Stimulated activated naive CD8-positive, alpha-beta T cell treated with anti-CD3 and anti-CD28 coated beads, Interleukin-15, amount 100 ng/mL, for 72 hours (primary cell): ENCODE measurements at regions not wholly inside any gene's neighbourhood (a gene's known extent, or its start where the extent isn't known, plus 50 kb on each side); places are given as distances from the start of the nearest gene placed in this dataset.
A peak's percentile ranks its signal among the peaks of the same experiment; 100 is the strongest.

Experiments used
- ATAC-seq: fragments of 150-1000 bp; cut with Tn5 transposase; 2 replicates; pipeline ENCODE4 v1.10.0; 2021; ENCODE audit warnings: mild to moderate bottlenecking, moderate library complexity
- DNase-seq, 2 donors: peaks; one replicate each; pipeline ENCODE4 v3.0.0; 2021 to 2022
- H3K27ac Mint-ChIP-seq, 2 donors: one replicate each; pipeline ENCODE4 v1.8.0; 2022; ENCODE audit warnings: mild to moderate bottlenecking in 2 of 2, mixed read lengths in 2 of 2, moderate library complexity in 2 of 2
- H3K27me3 Mint-ChIP-seq: one replicate; pipeline ENCODE4 v1.8.0; 2022; ENCODE audit warnings: mixed read lengths
- H3K4me1 Mint-ChIP-seq: one replicate; pipeline ENCODE4 v1.8.0; 2022; ENCODE audit warnings: mild to moderate bottlenecking, mixed read lengths
- H3K4me3 Mint-ChIP-seq, 2 donors: one replicate each; pipeline ENCODE4 v1.8.0; 2022; ENCODE audit warnings: mild to moderate bottlenecking in 2 of 2, mixed read lengths in 2 of 2, moderate library complexity in 1 of 2
- H3K9me3 Mint-ChIP-seq, 2 donors: one replicate each; pipeline ENCODE4 v1.8.0; 2022; ENCODE audit warnings: mixed read lengths in 2 of 2

DNA sequence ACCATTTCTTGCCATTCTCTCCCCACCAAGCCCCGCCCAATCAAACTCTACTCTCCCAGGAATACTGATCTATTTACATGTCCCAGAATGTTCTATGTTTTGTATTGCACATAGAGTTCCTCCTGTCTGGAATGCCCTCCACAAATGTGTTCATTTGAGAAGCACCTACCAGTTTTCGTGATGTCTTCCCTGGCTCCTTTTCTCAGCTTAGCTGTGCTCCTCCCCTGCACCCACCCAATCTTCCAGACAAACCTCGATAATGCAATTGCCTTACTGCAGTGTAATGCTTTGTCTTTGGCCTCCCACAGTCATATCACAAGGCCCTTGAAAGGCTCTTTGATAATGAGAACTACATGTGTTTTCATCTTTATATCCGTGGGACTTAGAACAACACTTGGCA lies 214.5 kb upstream of the ANKRD55 start:
- H3K27me3 Mint-ChIP-seq, result no peaks in the 10 kb centered on the region
- H3K4me1 Mint-ChIP-seq, result no peaks in the 10 kb centered on the region
- H3K27ac Mint-ChIP-seq, result no peak overlapping the region
- H3K9me3 Mint-ChIP-seq, result peaks cover 0 to 5% of the 10 kb centered on the region in 2 donors
- DNase-seq (no peak), ATAC-seq (no peak)
- no peak overlapping the region for H3K4me3 Mint-ChIP-seq

DNA sequence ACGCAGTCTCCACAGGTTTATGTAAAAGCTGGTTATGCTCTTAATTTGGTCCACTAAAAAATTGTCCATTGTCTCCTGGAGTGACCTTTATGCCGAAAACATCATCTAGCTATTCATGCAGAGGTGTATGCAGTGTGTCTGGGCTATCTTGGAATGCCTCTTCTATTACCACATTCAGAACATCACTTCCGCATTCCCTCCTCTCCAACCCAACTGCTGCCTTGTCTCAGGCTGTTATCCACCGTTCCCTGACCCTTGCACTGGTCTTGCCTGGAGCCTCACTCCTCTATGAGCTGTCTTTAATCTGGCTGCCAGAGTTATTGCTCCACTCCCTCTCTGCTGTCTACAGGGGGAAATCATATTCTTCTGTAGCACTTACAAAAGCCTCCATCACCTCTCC lies 214.1 kb upstream of the ANKRD55 start:
- ATAC-seq, result no peak
- no peak overlapping the region for H3K27ac Mint-ChIP-seq

DNA sequence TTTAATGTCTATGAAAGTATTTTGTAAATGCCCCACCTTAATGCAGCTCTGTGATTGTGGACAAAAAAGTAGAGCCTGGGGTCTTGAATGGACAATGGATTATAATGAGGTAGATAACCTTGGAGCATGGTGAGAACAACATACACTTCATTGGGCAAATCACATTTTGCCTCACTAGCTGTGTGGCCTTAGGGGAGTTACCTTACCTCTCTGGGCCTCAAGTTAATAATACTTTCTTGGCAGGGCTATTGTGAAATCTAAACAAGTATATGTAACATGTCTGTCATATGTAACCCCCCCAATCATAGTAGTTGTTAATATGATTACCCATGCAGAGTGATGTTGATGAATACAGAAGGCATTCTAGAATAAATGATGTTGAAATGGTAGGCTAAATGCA lies 213.6 kb upstream of the ANKRD55 start:
- no peaks in the 10 kb centered on the region for H3K4me1 Mint-ChIP-seq
- no peak overlapping the region for H3K4me3 Mint-ChIP-seq
- H3K27ac Mint-ChIP-seq, result no peak overlapping the region
- peaks cover 0 to 5% of the 10 kb centered on the region in 2 donors for H3K9me3 Mint-ChIP-seq
- DNase-seq (no peak), ATAC-seq (no peak)
- H3K27me3 Mint-ChIP-seq, result no peaks in the 10 kb centered on the region

More for the DNA sequence above, 214.1 kb upstream of the ANKRD55 start:
- no peak for DNase-seq
- Mint-ChIP-seq H3K4me1 (no peaks in the 10 kb centered on the region), H3K27me3 (no peaks in the 10 kb centered on the region), H3K4me3 (no peak overlapping the region), H3K9me3 (peaks cover 0 to 5% of the 10 kb centered on the region in 2 donors)

DNA sequence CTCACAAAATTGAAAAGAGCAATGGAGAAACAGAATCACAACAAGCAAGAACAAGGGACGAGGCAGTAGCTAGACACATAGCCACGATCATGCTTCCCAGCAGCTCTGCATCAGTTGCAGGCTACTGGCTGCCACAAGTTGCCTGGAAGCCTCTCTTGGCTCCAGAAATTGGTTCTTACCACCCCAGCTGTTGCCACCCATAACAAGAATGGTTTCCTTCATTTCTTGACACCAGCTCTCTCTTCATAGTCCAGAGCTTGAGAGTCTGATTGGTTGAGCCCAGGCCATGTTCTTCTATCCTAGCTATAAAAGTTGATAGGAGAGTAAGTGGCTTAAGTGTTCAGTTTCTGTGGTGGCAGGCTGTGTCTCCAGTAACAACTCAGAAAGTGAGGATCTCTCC lies 210.7 kb upstream of the ANKRD55 start:
- Mint-ChIP-seq H3K27me3 (peaks cover 6% of the 10 kb centered on the region), H3K9me3 (peaks cover 0 to 5% of the 10 kb centered on the region in 2 donors), H3K27ac (no peak overlapping the region), H3K4me1 (no peaks in the 10 kb centered on the region), H3K4me3 (no peak overlapping the region)
- DNase-seq, result no peak
- ATAC-seq, result no peak

DNA sequence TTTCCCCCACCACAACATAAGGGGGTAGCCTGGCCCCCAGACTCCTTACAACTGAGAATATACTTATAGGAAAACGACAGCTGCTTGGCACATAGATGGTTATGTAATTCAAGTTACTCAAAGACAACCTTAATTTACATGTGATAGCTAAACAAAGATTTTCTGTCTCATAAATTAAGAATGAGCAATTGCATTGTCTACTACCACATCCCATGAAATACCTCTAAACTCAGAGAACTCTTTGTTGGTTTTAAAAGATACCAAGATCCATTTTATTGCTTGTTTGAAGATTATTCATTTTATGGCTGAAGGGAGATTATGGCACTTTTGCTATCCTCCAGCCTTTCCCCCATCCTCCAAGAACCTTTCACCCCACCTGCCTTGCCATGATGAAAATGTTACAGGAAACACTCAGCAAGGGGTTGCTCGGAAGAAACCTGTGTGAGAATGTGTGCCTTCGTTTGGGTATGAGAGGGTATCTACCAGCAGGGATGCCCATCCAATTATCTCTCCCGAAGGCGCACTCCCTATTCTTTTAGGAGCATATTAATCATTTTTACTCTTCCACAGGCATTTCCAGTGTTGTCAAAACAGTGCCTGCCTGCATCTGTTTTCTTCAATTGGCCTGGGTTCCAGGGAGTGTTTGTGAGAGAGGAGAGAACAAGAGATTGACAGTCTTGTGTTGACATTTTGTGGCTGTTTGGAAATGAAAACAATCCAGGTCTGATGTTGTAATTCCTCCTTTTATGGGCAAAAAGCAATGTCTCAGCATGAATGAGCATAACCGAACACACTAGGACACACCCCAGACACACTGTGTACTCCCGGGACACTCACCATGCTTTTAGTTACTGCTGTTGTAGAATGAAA lies 208.0 kb upstream of the ANKRD55 start:
- Mint-ChIP-seq H3K9me3 (peaks cover 0 to 5% of the 10 kb centered on the region in 2 donors), H3K27ac (no peak overlapping the region), H3K27me3 (peaks cover 6% of the 10 kb centered on the region), H3K4me1 (peaks cover 6% of the 10 kb centered on the region), H3K4me3 (no peak overlapping the region)
- ATAC-seq (no peak), DNase-seq (no peak)

DNA sequence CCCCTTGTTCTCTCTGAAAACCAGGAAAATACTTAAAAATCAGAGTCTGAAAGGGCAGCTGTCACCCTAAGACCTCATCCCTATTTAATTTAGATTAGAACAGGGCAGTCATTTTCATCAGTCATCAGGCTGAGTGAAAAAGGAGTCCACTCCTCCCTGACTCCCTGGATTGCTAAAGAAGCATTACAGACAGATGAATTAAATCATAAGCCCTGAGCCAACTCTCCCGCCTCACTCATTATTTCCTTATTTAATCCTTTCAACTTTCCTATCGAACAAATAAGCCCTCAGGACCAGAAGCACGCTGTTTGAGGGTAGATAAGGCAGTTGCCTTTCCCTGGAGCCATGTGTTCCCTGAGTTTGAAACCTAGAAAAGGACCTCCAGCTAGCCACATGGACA lies 201.9 kb upstream of the ANKRD55 start:
- ATAC-seq, result no peak
- peaks cover 0 to 8% of the 10 kb centered on the region in 2 donors for H3K9me3 Mint-ChIP-seq
- peaks cover 7% of the 10 kb centered on the region for H3K4me1 Mint-ChIP-seq
- H3K27me3 Mint-ChIP-seq, result no peaks in the 10 kb centered on the region
- DNase-seq, result no peak
- no peak overlapping the region for H3K4me3 Mint-ChIP-seq
- H3K27ac Mint-ChIP-seq, result peak overlapping the region in 1 of 2 donors; percentile 22

DNA sequence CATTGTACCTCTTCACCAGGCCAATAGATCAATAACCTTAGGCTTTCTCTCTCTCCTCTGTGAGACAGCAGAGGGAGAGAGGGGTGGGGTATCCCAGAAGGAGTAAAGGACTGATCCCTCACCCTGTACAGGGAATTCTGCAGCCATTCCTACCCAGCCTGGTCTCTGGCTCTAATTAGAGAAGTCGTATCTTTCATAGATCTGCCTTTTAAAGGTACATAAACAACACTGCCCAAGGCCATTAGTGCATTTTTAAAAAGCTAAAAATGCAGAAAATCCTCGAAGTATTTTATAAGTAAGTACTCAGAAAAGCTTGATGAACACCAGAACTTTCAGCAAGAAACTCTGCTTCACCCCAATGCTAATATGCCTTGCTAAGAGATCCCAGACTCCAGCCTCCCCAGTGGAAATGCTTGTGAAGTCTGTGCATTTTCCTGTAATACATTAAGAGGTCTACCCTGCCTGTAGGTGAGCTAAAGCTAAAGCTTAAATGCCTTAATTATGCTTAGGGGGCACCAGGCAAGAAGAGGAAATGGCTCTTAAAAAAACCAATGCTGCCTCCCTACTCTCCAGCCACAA lies 200.0 kb upstream of the ANKRD55 start:
- Mint-ChIP-seq H3K4me3 (no peak overlapping the region), H3K27me3 (no peaks in the 10 kb centered on the region), H3K9me3 (peaks cover 0 to 8% of the 10 kb centered on the region in 2 donors), H3K27ac (no peak overlapping the region), H3K4me1 (peaks cover 7% of the 10 kb centered on the region)
- no peak for DNase-seq
- ATAC-seq, result no peak

DNA sequence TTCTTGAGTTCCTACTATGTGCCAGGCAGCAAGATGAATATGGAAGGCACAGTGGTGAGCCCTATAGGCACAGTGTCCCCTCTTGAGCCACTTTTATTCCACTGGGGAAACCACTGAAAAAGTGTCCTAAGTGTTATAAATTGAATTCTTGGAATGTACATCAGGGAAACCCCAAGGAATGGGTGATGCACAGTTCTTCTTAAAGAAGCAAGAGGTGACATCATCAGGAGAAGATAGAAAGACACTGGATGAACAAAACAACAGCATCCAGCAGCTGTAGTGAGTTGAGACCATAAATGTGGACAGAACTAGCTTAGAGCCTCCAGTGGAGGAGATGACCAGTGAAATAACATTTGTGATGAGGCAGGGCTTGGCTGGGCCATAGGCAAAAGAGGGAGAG lies 199.2 kb upstream of the ANKRD55 start:
- Mint-ChIP-seq H3K9me3 (peaks cover 0 to 8% of the 10 kb centered on the region in 2 donors), H3K27ac (no peak overlapping the region)

DNA sequence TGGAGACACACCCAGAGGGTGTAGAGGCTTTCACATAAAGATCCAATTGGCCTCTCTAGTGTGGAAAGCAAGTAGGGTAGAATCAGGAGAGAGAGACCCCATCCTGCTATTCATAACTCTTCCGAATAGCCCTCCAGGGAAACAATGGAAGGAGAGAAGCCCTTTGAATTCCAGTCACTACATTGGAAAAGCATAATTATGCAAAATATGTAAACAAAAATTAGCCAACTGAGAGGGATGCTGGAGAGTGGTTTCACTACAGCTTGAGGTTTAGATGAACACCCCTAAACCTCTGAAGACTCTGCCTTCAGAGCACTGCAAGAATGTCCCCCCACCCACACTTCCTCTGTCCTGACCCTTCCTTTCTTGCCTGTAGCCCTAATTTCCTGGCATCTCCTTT lies 197.3 kb upstream of the ANKRD55 start:
- ATAC-seq (no peak), DNase-seq (no peak)
- H3K27me3 Mint-ChIP-seq, result no peaks in the 10 kb centered on the region
- no peaks in the 10 kb centered on the region for H3K4me1 Mint-ChIP-seq
- H3K27ac Mint-ChIP-seq, result peak overlapping the region in 1 of 2 donors; percentile 29
- H3K9me3 Mint-ChIP-seq, result peaks cover 0 to 8% of the 10 kb centered on the region in 2 donors
- H3K4me3 Mint-ChIP-seq, result no peak overlapping the region

More for the DNA sequence above, 199.2 kb upstream of the ANKRD55 start:
- H3K4me3 Mint-ChIP-seq, result no peak overlapping the region
- DNase-seq, result no peak
- no peak for ATAC-seq
- peaks cover 7% of the 10 kb centered on the region for H3K4me1 Mint-ChIP-seq
- H3K27me3 Mint-ChIP-seq, result no peaks in the 10 kb centered on the region

DNA sequence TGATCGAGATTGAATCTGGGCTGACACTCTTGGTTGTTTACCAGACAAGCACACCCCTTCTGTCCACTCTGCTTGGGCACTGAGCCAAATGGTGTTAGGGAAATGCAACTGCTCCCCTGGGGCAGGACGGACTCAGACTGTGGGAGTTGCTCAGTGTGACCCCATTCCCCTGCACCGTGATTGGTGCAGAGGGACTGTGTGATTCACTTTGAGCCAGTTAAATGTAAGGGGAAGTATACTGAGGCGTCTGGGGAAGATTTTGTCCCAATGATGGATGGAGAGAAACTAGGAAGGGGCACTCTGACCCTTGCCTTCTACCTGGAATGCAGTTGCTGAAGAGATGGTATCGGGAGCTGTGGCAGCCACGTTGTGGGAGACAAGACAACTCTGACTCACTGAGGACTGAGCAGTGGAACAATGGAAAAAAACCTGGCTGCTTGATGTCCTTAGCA lies 196.0 kb upstream of the ANKRD55 start:
- ATAC-seq (no peak), DNase-seq (no peak)
- H3K4me3 Mint-ChIP-seq, result no peak overlapping the region
- no peaks in the 10 kb centered on the region for H3K27me3 Mint-ChIP-seq
- H3K4me1 Mint-ChIP-seq, result no peaks in the 10 kb centered on the region
- H3K9me3 Mint-ChIP-seq, result peaks cover 0 to 8% of the 10 kb centered on the region in 2 donors
- H3K27ac Mint-ChIP-seq, result no peak overlapping the region

DNA sequence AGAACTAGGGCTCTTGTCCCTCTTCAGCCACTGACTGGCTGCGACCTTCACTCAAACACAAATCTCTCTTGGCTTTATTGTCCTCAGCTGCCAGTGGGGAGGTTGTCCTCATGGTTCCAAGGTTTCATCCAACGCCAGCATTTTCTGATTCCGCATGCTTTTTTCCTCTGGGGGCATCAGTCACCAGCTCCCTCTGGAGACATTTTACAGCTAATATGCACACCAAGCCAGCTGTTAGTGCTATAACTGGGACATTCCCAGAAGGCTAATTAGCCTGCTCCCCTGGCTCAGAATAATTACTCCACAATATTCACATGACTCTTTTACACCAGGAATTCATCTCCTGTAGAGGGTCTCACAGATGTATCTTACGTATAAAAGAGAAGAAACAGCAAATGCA lies 193.6 kb upstream of the ANKRD55 start:
- ATAC-seq, result no peak
- Mint-ChIP-seq H3K4me3 (no peak overlapping the region), H3K9me3 (peaks cover 4 to 6% of the 10 kb centered on the region in 2 donors), H3K27ac (no peak overlapping the region), H3K27me3 (no peaks in the 10 kb centered on the region), H3K4me1 (no peaks in the 10 kb centered on the region)
- no peak for DNase-seq

DNA sequence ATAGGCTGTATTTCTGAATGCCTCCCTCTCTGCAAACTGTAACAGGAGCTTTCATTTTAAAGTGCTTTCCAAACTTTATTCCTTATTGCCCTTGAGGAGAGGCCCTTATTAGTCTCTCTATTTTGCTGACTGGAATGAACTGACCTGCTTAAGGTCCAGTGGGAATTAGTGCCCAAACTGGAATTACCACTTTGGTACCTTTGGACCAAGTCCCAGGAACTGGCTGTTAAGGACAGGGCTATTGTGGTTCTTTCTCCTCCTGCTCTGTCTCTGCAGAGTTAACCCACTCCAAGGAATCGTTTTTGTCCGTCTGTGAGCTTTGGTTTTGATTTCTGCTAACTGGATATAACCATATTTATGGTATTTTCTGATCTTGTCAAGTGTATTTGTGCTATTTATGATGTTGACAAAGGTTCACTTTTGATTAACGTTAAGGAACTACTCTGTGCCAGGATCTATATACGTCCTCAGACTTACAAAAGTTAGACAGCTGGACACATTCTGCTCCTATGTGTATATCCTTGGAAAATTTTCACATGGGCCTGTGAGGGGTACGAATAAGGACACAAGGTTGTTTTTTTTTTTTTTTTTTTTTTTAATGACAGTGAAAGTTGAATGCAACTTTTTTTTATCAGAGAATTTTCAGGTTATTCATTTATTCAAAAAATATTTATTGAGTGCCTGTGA lies 189.1 kb upstream of the ANKRD55 start:
- Mint-ChIP-seq H3K27ac (no peak overlapping the region), H3K27me3 (no peaks in the 10 kb centered on the region), H3K9me3 (peaks cover 38 to 47% of the 10 kb centered on the region in 2 donors), H3K4me1 (no peaks in the 10 kb centered on the region), H3K4me3 (no peak overlapping the region)
- ATAC-seq, result no peak
- DNase-seq, result no peak

DNA sequence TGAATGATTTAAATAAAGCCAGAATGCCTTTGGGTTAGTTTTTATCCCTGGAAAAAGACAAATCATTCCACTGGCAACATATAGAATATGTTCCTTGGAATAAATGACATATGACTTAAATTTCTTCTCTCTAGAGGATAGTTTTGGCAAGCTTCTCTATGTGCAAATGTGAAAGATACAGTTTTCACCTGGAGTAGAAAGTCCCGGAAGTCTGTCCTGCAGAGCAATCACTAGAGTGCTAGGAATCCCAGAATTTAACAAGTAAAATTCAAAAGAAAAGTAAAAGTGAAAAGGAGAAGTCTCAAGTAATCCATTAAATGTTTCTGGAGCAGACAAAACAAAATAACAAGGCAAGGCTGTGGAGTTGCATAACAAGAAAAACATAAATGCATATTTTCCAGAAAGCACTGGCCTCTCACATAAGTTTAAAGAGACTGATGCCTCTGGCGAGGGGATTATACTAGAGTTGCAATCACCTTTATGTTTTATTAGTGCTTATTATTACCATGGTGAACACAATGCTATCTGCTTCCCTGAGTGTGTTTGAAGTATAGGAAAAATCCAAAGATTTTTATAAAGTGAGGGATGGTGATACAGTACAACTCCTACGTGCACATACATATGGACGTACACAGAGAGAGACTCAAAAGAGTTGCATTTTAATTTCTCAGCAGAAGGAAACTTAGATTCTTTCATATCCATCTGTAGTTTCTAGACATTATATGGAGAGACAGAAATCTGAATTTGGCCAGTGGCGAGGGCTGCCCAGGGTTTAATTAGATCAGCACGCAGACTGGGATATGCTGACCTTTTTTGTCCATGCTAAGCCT lies 188.3 kb upstream of the ANKRD55 start:
- Mint-ChIP-seq H3K27me3 (no peaks in the 10 kb centered on the region), H3K27ac (no peak overlapping the region), H3K4me3 (no peak overlapping the region), H3K4me1 (no peaks in the 10 kb centered on the region), H3K9me3 (peaks cover 38 to 47% of the 10 kb centered on the region in 2 donors)
- DNase-seq (no peak), ATAC-seq (no peak)

DNA sequence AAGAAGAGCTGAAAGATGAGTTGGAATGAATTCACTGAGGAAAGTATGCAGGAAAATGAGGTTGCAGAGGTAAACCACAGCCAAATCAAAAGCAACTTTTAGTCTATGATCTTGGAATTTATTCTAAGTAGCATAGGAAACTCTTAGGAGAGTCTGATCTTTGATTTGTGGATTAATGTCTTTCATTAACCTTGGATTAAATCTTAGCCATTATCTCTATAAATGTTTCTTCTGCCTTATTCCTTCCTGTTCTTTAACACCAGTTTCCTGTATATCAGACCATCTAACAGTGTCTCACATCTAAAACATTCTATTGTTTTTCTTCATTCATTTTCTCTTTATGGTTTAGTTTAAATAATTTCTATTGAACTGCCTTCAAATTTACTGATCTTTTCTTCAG lies 187.2 kb upstream of the ANKRD55 start:
- no peak overlapping the region for H3K4me3 Mint-ChIP-seq
- H3K4me1 Mint-ChIP-seq, result no peaks in the 10 kb centered on the region
- H3K27ac Mint-ChIP-seq, result no peak overlapping the region
- no peak for ATAC-seq
- peaks cover 38 to 47% of the 10 kb centered on the region in 2 donors for H3K9me3 Mint-ChIP-seq
- DNase-seq, result no peak
- no peaks in the 10 kb centered on the region for H3K27me3 Mint-ChIP-seq

DNA sequence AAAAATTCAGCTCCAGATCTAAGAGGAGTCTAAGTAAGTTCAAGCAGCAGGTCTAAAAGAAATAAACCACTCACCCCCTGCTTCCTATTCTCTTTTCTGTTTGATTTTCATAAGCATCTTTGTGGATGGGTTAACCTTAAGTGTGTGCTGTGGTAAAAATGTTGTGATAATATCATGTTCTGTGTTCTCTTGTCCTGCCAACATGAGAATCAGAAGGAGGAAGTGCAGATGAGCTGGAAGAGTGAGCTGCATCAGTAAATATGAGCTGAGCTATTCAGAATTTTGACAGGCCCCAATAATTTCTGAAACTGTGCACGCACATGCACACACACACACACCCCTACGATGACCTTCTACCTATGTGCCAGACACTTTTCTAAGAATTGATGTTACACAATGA lies 186.5 kb upstream of the ANKRD55 start:
- ATAC-seq (no peak), DNase-seq (no peak)
- Mint-ChIP-seq H3K9me3 (peaks cover 38 to 47% of the 10 kb centered on the region in 2 donors), H3K4me1 (no peaks in the 10 kb centered on the region), H3K4me3 (no peak overlapping the region), H3K27ac (no peak overlapping the region), H3K27me3 (no peaks in the 10 kb centered on the region)
